Activated CD4-positive, alpha-beta T cell treated with anti-CD3 and anti-CD28 coated beads, Interleukin-2, amount 50 U/mL, for 48 hours (primary cell): ENCODE measurements at regions not wholly inside any gene's neighbourhood (a gene's known extent, or its start where the extent isn't known, plus 50 kb on each side); places are given as distances from the start of the nearest gene placed in this dataset.
"Not testable (repeated sequence)": the region's sequence is repeated elsewhere in the genome, so short reads cannot be mapped to it uniquely, and the experiment has no call there.

Experiments used
- DNase-seq, 2 experiments: peaks; one replicate each; pipeline ENCODE4 v3.0.0-alpha.2; 2020

- DNase-seq: no peak
Observed at GRCh38 chr4:77451530-77451929, 154.1 kb upstream of the CXCL13 start.

DNA sequence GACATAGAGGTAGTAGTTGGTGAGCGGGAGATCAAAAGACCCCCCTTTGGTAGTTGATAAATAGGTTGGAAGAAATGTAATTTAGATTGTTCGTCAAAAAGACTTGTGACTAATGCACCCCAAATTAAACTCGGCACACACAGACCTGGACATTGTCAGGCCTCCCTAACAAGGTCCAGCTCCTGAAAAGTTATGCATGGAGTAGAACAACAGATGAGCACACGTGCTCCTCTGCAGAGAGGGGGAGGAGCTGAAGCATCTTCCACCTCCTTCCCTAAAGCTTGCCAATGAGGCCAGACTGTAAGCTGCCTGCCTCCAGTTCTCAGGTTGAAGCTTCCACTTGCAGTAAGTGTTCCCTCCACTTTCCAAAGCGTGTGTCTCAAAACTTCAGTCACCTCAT, 153.5 kb upstream of the CXCL13 start:
- not testable (repeated sequence) for DNase-seq

GRCh38 chr4:77453911-77454310, 151.7 kb upstream of the CXCL13 start:
- no peak for DNase-seq

GRCh38 chr4:77454858-77455257, 150.8 kb upstream of the CXCL13 start:
- no peak for DNase-seq

- not testable (repeated sequence) for DNase-seq
Observed at GRCh38 chr4:77464100-77464499, 141.5 kb upstream of the CXCL13 start.

GRCh38 chr4:77465271-77465670, 140.3 kb upstream of the CXCL13 start:
- peak; percentile 47 to 68 for DNase-seq

GRCh38 chr4:77466430-77466829, 139.2 kb upstream of the CXCL13 start:
- DNase-seq: no peak

- no peak for DNase-seq
Observed at GRCh38 chr4:77471821-77472495, 133.7 kb upstream of the CXCL13 start.

DNA sequence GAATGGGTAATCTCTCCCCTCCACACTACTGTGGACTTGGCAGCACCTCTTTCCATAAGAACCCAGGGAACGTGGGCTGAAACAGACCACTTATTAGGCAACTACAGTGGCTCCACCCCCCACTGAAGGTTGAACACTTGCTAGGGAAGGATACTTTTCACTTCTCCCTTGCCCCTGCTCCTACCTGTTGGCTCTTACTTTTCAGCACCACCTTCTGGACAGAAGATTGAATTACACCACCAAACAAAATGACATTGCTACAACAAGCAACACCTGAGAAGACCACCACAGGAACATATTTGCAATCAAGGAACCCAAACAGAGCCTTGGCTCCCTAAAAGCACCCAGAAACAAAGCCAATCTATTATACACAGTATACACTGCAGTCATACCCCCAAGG, 132.1 kb upstream of the CXCL13 start:
- no peak for DNase-seq

DNA sequence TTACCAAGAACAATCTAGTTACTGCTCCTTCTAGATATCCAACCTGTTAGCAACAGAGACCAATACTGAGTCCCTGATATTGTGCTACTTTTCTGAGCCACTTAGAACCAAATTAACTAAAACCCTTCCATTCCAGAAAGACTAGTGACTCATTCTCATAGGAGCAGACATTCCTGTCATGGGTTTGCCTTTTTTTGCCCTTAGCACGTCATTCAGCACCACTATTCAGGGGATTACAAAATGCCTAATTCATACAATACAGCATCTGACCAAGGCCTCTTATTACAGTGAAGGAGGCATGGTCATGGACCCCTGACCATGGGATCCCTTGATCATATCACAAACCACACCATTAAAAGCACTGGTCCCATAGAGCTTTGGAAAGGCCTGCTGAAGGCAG, 123.8 kb upstream of the CXCL13 start:
- no peak for DNase-seq

GRCh38 chr4:77488882-77489281, 116.7 kb upstream of the CXCL13 start:
- no peak for DNase-seq

GRCh38 chr4:77493120-77493752, 112.4 kb upstream of the CXCL13 start:
- no peak for DNase-seq

DNA sequence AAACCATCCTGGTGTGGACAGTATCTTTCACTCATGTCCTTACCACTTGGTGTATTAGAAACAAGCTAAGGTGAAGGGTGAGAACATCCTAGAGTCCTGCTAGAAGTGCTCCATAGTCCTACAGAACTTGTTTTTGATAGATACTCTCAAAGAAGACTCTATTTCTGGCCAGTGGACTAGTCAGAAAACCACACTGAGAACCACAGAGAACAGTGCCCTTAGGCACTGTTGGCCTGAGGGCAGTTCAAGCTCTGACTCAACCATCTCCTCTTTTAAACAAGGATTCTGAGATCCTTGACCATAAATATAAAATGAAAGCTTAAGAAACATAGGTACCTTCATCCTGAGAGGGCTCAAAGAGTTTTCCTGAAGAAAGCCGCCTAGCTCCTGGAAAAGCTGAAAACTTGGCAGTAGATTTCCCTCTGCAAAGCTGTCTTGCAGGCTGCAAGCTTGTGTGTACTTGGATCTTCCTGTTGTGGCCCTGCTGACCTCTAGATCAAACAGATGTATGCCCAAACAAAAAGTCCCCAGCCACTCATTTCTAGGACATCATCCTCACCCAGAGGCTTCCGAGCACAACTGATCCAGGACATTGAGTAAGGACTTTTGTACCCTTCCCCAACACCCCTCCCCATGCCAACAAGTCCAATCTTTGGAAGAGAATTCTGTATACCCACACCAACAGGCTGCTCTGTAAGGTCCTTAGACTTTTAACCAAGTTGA, 111.6 kb upstream of the CXCL13 start:
- DNase-seq: no peak

DNA sequence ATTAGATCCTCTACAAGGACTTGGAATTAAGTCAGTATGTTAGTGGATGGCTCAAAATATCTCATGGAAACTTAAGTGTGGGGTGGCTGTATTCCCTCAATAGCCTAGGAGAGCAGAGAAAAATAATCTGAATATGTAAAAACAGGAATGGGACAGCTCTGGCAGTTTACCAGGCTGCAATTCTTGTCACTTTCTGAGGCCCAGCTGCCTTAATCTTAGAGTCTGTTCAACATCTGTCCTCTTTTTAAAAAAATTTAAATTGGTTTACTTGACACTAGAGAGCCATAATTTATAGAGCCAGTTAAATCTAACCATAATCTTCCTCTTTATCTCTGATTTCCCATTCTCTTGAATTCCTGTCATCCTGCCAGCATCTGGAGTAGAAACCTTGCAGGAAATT, 109.2 kb upstream of the CXCL13 start:
- DNase-seq: no peak

- DNase-seq: no peak
Observed at GRCh38 chr4:77500801-77501200, 104.8 kb upstream of the CXCL13 start.

GRCh38 chr4:77501240-77501639, 104.4 kb upstream of the CXCL13 start:
- DNase-seq: no peak

DNA sequence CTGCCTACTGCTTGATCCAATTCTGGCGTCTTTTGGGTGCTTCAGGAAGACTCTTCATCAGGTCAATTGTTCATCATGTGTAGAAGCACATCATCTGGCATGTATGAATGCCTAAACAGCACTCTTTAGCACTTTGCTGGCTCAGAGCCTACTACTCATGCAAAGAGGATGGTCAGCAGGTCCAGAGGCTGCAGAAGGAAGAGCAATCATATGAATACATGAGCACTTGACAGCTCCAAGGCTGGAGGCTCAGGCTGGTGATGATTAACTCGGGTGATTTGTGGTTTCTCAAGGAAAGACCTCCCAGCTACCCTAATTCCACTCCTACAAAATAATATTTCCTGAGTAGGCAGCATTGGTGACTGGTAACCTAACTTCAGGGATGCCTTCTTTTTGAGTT, 103.8 kb upstream of the CXCL13 start:
- DNase-seq: no peak

DNA sequence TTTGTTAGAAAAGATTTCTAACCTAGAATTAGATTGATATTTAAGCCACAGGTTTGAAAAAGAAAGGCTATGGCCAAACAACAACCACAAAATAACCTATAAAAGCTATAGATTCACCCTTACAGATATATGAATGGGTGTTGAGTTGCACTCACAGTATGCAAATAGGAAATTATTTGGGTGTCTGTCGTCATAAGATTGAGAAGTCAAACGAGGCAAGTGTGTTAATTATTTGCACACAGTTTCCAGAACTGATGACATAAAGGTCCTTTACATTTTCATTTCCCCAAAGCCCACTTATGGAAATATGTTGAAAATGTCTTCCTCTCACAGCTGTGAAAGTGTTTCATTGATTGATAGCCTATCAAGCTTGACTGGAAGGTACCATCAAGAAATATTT, 101.2 kb upstream of the CXCL13 start:
- DNase-seq: no peak

DNA sequence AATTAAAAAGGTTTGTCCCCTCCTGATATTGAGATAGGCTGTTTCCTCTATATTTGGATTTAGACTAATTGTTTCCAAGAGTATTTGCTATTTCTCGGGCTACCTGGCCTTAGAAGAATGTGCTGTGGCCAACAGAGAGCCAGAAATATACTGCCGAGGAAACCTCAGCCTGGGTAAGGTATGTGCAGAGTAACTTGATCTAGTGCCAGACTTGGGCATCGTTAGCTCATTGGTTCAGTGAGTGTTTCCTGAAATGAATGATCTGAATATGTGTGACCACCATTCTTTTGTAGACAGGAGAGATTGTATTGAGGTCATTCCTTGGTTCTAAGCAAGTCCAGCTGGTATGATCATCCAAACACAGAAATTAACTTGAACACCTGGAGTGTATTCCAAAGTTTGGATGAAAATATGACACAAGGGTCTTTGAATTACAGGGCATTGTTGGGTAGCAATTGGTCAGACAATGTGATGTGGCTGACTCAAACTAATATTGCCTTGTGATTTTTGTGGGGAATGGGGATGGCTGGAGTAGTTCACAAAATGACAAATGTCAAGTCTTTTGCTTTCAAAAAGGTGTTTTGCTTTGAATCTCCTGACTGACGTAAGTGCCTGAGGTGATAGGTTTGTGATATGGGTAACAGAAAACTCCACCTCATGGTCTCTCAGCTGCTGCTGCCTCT, 100.2 kb upstream of the CXCL13 start:
- DNase-seq: no peak

DNA sequence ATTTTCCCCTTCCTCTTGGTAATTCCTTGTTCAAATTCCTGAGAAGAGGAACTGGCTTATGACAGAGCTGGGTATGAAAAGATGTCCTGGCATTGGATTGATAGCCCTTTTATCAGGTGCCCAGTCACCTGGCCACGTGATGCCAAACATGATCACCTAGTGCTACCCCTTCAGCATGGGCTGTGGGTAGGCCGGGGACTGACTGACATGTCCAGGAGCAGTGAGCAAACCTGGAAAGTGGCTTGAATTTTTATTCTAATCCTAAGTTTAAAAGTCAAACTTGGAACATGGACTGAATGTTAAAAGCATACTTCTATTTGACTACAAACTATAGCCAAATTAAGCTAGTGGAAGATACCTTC, 99.7 kb upstream of the CXCL13 start:
- DNase-seq: no peak

DNA sequence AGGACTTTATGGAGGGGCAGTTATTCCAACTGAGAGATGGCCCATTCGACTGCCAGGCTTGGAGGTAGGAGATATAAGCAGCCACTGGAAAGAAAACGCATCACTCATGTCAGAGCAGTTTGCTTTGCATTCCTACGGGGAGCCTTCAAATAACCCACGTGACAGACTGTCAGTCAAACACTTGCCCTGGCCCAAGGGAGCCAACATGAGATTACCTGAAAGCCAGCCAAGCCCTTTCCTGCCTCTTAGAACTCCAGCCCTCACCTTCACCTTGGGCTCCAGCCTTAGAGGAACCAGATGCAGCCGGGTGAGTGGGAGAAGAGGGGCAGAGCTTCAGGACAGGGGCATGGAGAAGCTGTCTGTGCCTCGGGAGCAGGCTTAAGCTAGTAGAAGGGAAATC, 95.3 kb upstream of the CXCL13 start:
- DNase-seq: no peak

- no peak for DNase-seq
Observed at GRCh38 chr4:77525538-77525937, 80.1 kb upstream of the CXCL13 start.

DNA sequence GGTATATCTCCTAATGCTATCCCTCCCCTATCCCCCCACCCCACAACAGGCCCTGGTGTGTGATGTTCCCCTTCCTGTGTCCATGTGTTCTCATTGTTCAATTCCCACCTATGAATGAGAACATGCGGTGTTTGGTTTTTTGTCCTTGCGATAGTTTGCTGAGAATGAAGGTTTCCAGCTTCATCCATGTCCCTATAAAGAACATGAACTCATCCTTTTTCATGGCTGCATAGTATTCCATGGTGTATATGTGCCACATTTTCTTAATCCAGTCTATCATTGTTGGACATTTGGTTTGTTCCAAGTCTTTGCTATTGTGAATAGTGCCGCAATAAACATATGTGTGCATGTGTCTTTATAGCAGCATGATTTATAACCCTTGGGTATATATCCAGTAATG, 77.7 kb upstream of the CXCL13 start:
- not testable (repeated sequence) for DNase-seq

DNA sequence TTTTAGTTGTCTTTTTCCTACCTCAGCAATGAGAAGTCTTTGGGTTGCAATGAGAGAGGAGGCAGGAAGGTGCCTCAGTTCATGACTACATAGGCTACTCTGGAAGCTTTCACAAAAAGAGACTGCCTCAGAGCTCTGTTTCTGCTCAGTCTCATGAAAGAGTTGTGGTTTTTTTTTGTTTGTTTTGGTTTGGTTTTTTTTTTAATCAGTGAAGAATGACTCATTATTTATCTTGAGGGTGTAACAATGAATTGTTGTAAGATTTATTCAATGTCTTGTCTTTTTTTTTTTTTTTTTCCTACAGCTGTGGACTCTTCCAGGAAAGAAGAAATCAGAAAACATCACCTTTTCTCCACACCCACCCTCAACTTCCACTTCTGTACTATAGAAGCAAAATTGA, 67.5 kb upstream of the CXCL13 start:
- DNase-seq: no peak
